ENCODE measurements at regions not wholly inside any gene's neighbourhood (a gene's known extent, or its start where the extent isn't known, plus 50 kb on each side); places are given as distances from the start of the nearest gene placed in this dataset.
"Not testable (repeated sequence)": the region's sequence is repeated elsewhere in the genome, so short reads cannot be mapped to it uniquely, and the experiment has no call there.

DNA sequence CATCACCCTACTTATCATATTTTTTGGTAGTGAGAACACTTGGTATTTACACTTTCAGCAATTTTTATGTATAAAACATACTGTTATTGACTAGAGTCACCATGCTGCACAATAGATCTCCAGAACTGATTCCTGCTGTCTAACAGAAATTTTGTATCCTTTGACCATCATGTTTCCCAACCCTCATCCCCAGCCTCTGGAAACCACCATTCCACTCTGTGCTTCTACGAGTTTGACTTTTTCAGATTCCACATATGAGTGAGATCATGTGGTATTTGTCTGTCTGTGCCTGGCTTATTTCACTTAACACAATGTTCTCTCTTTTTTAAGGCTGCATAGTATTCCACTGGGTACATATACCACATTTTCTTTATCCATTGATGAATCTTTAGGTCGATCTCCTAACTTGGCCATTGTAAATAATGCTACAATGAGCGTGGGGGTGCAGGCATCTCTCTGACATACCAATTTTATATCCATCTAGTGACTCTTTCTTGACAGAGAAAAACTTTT, 115.9 kb upstream of the RUNX1 start:
- no peak for DNase-seq (ENCODE audit: low read depth)

GRCh38 chr21:35164380-35164779, 115.3 kb upstream of the RUNX1 start:
- no peak for DNase-seq (ENCODE audit: low read depth)

DNA sequence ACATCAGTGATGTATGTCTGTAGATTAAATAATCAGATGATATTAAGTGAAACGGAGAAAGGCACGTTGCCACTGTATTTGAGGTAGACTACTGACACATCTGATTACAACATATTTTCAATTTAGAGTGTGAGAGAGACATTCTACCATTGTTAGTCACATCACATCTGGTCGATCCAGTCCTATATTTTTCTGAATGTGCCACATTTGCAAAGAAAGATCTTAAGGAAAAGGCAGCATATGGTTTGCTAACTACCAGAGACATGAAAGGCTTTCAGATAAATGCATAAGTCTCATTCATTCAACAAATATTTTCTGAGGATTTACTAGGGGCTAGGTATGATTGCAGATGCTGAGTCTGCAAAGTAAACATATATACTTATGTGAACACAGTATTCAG, 114.3 kb upstream of the RUNX1 start:
- DNase-seq (ENCODE audit: low read depth) = no peak

DNA sequence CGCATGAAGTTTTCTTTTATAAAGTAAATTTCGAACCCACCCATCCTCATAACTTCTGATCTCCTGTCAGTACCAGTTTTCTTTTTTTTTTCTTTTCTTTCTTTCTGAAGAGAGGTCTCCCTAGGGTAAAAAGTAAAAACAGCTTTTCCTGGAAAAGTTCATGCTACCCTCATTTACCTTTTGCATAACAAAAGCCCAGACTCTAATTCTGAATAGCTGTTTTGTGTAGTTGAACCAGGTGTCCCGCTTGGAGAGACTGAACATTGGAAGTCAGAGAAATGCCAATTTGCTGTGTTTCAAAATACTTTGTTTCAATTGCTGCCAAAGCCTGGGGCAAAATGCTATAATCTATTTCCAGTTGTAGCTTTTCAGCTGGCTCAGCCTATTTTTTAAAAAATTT, 113.7 kb upstream of the RUNX1 start:
- no peak for DNase-seq (ENCODE audit: low read depth)

GRCh38 chr21:35159881-35160280, 110.8 kb upstream of the RUNX1 start:
- no peak for DNase-seq (ENCODE audit: low read depth)

DNA sequence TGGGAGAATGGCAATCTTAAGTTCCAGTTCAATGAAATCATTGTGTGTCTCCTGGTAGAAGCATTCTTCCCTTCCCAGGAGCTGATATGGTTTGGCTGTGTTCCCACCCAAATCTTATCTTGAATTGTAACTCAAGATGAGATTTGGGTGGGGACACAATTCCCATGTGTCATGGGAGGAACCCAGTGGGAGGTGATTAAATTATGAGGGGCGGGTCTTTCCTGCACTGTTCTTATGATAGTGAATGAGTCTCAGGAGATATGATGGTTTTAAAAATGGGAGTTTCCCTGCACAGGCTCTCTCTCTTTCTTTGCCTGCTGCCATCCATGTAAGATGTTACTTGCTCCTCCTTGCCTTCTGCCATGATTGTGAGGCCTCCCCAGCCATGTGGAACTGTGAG, 108.3 kb upstream of the RUNX1 start:
- DNase-seq (ENCODE audit: low read depth) = not testable (repeated sequence)

DNA sequence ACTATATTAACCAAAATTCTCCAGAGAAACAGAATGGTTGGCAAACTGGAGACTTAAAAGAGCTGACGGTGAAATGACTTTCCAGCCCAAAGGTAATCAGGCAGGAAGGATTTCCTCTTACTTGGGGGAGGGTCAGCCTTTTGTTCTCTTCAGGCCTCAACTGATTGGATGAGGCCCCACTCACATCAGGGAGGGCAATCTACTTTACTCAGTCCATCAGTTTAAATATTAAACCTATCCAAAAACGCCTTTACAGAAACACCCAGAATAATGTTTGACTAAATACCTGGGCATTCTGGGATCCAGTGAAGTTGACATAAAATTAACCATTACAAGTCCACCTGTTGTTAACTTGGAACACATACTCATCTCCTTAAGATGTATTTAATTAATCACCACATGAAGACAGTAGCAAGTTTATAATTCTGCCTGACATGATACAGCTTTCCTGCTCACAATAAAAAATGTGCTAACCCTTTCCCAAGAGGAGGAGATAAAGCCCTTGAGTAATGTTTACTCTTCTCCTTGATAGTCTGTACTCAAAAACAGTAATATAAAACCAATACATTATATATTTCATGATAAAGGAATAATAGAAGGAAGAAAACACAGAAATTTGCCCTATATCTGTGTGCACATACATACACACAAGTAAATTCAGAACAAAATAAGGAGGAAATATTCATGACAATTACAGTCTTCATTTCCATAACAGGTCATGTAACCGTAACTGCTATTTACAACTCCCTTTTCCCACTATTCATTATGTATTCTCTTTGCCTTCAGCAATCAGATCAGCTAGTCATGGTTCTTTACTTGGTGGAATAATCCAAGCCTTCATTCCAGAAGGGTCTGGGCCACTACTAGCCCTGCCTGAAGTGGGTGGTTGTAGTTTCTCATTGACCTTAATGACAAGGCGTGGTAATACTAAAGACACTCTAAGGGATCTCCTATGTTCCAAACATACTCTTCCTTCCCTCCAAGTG, 107.5 kb upstream of the RUNX1 start:
- no peak for DNase-seq (ENCODE audit: low read depth)

DNA sequence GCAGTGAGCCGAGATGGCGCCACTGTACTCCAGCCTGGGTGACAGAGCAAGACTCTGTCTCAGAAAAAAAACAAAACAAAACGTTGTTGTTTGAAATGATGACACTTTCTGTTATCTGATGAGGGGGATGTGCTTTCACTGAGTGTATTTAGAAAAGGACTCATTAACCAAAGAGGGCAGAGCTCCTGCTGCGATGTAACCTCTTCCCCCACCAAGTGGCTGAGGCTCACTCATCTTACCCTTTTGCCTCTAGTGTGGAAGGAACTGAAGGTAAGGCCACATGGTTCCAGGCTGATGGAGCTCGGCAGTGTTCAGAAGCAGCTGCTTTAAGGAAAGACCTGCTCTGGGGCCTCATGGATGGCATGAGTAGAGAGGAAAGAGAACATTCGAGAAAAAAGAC, 105.7 kb upstream of the RUNX1 start:
- DNase-seq (ENCODE audit: low read depth) = no peak

DNA sequence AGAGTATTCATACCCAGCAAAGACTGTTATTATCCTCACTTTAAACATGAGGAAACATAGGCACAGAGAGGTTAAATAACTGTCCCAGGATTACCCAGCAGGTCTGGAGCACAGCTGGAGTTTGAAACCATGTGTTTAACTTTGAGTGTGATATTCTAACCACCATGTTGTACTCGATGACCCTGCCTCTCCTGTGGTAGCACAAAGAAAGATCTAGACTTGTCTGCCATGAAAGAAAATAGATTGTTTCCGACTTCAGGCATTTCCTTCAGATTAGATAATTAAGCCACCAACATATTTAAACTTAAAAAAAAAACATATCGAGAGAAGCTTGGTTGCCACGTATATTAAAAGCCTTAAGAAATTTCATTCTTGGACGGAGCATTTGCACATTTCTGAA, 104.6 kb upstream of the RUNX1 start:
- no peak for DNase-seq (ENCODE audit: low read depth)

- no peak for DNase-seq (ENCODE audit: low read depth)
Measured at GRCh38 chr21:35150562-35151226, 101.6 kb upstream of the RUNX1 start.

- no peak for DNase-seq (ENCODE audit: low read depth)
Measured at GRCh38 chr21:35149698-35150097, 100.6 kb upstream of the RUNX1 start.

GRCh38 chr21:35147439-35147838, 98.3 kb upstream of the RUNX1 start:
- no peak for DNase-seq (ENCODE audit: low read depth)

- no peak for DNase-seq (ENCODE audit: low read depth)
Measured at GRCh38 chr21:35145626-35146233, 96.6 kb upstream of the RUNX1 start.

GRCh38 chr21:35144978-35145377, 95.9 kb upstream of the RUNX1 start:
- DNase-seq (ENCODE audit: low read depth) = no peak

DNA sequence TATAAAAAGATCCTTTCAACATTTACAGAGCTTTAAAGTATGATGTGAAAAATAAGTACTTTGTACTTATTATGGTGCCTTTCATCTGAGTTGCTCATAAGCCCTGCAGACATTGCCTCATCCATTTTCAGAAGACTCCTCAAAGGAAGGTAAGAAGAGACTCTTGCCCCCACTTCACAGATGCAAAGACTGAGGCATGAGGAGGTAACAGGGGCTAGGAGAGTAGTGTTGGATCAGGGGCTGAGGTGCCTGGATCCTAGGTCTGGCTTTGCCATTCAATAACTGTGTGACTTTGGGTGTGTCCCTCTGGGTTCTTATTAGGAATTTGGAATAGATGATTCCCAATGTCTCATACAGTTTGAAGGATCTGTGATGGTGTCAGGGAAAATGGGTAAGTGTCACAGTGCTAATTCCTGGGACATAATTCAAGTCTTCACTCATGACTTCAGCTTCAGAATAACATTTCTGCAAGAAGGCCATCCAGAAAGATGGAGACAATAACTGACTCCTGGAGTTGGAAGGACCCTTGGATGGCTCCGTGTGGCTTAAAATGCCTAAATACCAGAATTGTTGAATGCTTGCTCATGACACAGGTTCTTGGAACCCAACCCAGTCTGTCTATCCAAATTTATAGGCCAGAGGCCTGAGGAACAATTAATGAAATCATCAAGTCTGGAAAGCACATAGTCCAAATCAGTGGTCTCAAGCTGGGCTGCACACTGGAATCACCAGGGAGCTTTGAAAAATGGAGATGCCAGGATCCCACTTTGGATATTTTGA, 93.1 kb upstream of the RUNX1 start:
- no peak for DNase-seq (ENCODE audit: low read depth)

GRCh38 chr21:35139382-35139715, 90.2 kb upstream of the RUNX1 start:
- no peak for DNase-seq (ENCODE audit: low read depth)

DNA sequence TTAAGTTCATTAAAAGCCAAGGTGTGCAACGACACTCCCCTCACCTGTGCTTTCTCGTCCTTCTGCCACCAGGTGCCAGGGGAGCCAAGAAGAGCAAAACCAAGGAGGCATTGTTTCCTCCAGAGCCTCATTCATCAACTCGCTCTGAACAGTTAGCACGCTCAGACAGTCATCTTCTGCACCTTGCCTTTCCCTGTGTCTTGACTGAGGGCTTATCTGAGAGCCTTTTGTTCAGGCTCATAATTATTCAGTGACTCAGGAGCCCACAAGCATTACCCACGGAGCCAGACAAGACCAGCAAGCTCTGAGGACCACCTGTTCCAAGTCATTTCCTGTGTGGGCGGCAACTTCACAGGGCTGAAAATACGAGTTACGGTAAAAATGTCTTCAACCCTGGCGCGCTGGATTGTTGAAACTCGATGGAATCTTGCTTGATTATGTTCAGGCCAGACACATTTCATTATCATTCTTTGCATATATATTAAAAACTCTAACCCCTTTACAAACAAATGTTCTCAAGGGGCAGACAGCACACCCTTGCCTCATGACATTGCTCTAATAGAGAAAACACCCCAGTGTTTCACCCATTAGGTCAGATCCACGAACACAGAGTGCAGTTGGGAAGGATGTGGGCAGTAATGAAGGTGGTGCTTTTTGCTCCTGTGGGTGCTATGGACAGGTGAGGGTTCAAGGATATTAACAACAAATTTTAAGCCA, 89.7 kb upstream of the RUNX1 start:
- peak; percentile 51 for DNase-seq (ENCODE audit: low read depth)

DNA sequence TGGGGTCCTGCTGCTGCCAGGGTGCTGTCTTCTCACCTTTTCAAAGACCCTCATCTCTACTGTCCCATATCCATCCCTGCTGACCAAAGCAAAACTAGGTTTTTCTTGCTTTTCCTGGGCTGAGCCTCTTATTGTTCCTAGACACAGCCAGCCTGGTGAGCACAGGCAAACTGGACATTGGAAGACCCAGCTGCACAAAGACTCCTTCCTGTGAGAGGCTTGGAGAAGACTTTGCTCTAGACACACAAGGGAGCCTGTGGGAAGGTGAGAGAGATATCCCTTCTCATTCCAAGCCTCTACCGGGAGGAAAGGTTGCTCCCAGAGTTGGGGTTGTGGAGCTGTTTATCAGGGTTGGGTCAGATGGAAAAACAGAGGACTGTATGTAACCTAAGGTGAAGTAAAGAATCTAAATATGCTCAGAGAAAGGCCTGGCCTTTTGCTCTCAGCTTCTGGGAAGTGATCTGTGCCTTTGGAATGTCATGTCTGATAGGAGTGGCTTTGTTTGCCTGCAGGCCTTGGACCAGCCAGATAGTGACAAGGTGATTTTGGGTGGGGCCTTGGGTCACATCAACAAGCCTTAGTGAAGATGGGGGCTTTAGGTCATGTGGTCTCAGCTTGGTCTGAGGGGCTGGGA, 87.6 kb upstream of the RUNX1 start:
- no peak for DNase-seq (ENCODE audit: low read depth)

DNA sequence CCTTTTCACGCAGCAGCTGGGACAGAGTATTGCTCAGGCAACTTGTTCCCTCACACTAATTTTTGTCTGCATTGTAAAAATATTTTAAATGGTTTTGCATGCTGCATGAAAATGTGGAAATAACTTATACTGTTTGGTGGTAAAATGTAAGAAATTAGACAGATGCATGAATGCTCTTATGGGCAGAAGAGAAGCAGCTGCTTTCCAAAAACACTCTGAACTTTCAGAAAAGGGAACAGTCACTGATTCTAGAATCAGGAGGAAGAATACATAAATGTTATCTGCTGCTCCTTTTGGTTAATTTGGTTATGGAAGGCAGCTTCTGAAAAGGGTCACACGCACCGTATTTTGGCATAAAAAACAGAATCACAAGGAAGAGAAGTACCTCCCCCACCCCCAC, 87.0 kb upstream of the RUNX1 start:
- no peak for DNase-seq (ENCODE audit: low read depth)

DNA sequence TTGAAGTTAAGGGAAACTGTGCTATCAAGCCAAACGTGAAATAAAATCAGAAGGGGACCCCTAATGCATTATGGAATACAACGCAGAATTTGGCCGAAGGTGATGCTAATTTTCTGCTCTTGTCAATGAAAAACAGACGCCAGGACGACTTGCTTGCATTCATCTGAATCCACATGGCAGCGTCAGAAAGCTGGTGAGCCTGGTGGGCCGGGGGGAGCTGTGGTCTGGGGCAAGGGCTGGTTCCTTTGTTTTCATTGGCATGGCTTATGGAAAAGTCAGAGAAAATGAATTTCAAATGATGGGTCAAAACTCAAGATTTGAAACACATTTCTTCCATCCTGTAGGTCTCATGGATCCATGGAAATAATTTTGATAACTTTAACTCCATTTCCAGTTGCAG, 86.4 kb upstream of the RUNX1 start:
- DNase-seq (ENCODE audit: low read depth) = no peak

DNA sequence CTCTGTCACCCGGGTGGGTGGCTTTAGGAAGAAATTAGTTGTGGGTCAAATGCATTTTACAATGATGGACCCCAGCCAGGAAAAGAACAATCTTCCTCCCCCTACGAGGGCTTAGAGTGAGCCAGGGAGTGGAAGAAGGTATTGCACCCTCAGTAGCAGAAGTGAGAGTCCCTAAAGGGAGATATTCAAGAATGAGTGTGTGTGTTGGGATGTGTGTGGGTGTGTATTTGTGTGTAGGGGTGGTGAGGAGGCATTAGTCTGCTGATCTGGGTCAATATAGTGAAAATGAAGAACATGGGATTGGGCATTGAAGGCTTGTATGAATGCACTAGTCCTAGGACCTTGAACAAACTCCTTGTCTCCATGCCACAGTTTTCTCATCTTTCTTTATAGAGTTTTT, 85.2 kb upstream of the RUNX1 start:
- DNase-seq (ENCODE audit: low read depth) = no peak
